ENCODE measurements at regions not wholly inside any gene's neighbourhood (a gene's known extent, or its start where the extent isn't known, plus 50 kb on each side); places are given as distances from the start of the nearest gene placed in this dataset.

DNA sequence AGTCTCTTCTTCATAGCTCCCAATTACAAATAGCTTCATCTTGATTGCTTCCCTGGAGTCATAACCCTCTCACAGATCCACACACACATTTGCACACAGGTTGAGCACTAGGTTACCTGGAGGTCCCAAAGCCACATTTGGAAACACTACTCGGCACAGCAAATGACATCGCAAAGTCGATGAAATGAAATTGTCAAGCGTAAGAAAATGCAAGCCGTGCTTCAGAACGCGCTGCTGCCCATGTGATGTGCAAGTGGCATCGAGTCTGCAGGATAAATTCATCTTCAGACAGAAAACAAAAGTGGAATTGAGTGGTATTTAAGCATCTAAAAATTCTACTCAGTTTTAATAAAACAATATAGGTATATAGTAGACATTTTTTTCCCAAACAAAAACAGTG is 298.0 kb downstream of the TFAP2C start:
- TF ChIP-seq CTCF (IDR thresholded peaks at IDR 0.05 in 8 of 11, conservative IDR thresholded peaks at IDR 0.05 in 3 of 11) (no peak), POLR2AphosphoS5 (IDR thresholded peaks at IDR 0.05) (no peak)
